Panc1 (cell line): ENCODE measurements at regions not wholly inside any gene's neighbourhood (a gene's known extent, or its start where the extent isn't known, plus 50 kb on each side); places are given as distances from the start of the nearest gene placed in this dataset.

ENCODE experiments used
- ATAC-seq: fragments of 200-7000 bp; cut with Tn5 transposase; 2 replicates; pipeline ENCODE4 v1.9.1; 2020; ENCODE audit warnings: mild to moderate bottlenecking, moderate library complexity
- BruUV-seq: library from RNA; stranded (reverse); fragments of 400-500 nt; replicated peaks from 2 replicates; lab custom pipeline; 2021; lab: Mats Ljungman, UMichigan
- CTCF ChIA-PET: fragments of 300-600 bp; sonication (Branson Sonifier 250); formaldehyde crosslinking; loops from one replicate; lab custom pipeline; 2022; ENCODE audit warnings: antibody characterized with exemption; lab: Charles Lee
- POLR2A ChIA-PET: fragments of 300-600 bp; sonication (Branson Sonifier 250); formaldehyde crosslinking; loops from one replicate; lab custom pipeline; 2022; ENCODE audit warnings: antibody characterized with exemption; lab: Charles Lee
- DNase-seq: peaks from one replicate; pipeline ENCODE4 v3.0.0-alpha.2; 2010; ENCODE audit warnings: low read depth, low spot score
- H3K27ac ChIP-seq: 2 replicates; pipeline ENCODE4 v1.5.1; 2011; ENCODE audit warnings: mild to moderate bottlenecking, low read length, inconsistent platforms
- H3K27me3 ChIP-seq: fragments of 200-500 bp; sonication (Bioruptor generic); 2 replicates; pipeline ENCODE4 v1.6.0; 2014; ENCODE audit warnings: low read length, inconsistent platforms; ENCODE audit not compliant: control insufficient read depth, insufficient read depth
- H3K36me3 ChIP-seq: fragments of 200-500 bp; sonication (Bioruptor generic); 2 replicates; pipeline ENCODE4 v1.5.1; 2014; ENCODE audit warnings: inconsistent platforms, mild to moderate bottlenecking, low read length, moderate library complexity; ENCODE audit not compliant: control insufficient read depth, insufficient read depth
- H3K4me1 ChIP-seq: 2 replicates; pipeline ENCODE4 v1.5.1; 2011; ENCODE audit warnings: inconsistent platforms, mild to moderate bottlenecking, low read length, moderate library complexity; ENCODE audit not compliant: control insufficient read depth, insufficient read depth
- H3K4me3 ChIP-seq, 2 experiments: 2 replicates each; pipeline ENCODE4 v1.5.1; 2011 to 2012; ENCODE audit warnings: low read depth in 2 of 2, low read length in 2 of 2, mild to moderate bottlenecking in 2 of 2, inconsistent platforms in 1 of 2, moderate library complexity in 1 of 2
- H3K9me3 ChIP-seq: fragments of 200-500 bp; sonication (Bioruptor generic); 2 replicates; pipeline ENCODE4 v1.5.1; 2014; ENCODE audit warnings: low read depth, mild to moderate bottlenecking, inconsistent platforms, low read length, moderate library complexity; ENCODE audit not compliant: control insufficient read depth, insufficient read depth
- POLR2AphosphoS5 ChIP-seq: IDR thresholded peaks from 2 replicates; pipeline ENCODE4 v1.6.1; 2012; ENCODE audit warnings: mild to moderate bottlenecking, low read depth, low read length, moderate library complexity
- SIN3A ChIP-seq: IDR thresholded peaks from 2 replicates; pipeline ENCODE4 v1.6.1; 2012; ENCODE audit warnings: low read depth, mild to moderate bottlenecking, low read length, moderate library complexity, borderline replicate concordance; ENCODE audit not compliant: insufficient read depth
- TCF7L2 ChIP-seq: IDR thresholded peaks from 2 replicates; pipeline ENCODE4 v1.6.1; 2011; ENCODE audit warnings: mild to moderate bottlenecking, low read depth, low read length, inconsistent platforms
- in situ Hi-C: cut with HindIII; loops from 2 replicates; pipeline ENCODE4 v1.10.0; 2016; ENCODE audit warnings: low sequenced_read_pairs, low pct_unique_long_range_greater_than_20kb
- intact Hi-C: fragments of 100-400 bp; cut with micrococcal nuclease; formaldehyde crosslinking; loops from one replicate; pipeline ENCODE4 v1.10.0; 2022; ENCODE audit not compliant: unreplicated experiment
- TF ChIP-seq, protein P1 (sequence below), 2 experiments: IDR thresholded peaks; 2 replicates each; pipeline ENCODE4 v1.6.1; 2011 to 2012; ENCODE audit warnings: low read depth in 2 of 2, control low read depth in 1 of 2, low read length in 1 of 2, mild to moderate bottlenecking in 1 of 2, moderate library complexity in 1 of 2; ENCODE audit not compliant: insufficient read depth in 1 of 2
- TF ChIP-seq, protein P2 (sequence below): fragments of 450-650 bp; IDR thresholded peaks from 2 replicates; pipeline ENCODE4 v1.5.1; 2017; ENCODE audit warnings: mild to moderate bottlenecking

DNA sequence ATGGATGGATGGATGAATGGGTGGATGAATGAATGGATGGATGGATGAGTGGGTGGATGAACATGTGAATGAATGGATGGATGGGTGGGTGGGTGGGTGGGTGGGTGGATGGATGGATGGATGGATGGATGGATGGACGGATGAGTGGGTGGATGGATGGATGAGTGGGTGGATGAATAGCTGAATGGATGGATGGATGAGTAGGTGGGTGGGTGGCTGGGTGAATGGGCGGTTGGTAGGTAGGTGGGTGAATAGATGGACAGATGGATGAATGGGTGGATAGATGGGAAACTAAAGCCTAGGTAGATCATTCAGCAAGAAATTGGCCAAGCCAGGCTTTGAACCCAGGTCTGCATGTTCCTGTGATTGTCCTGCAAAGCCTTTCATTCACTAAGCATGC lies 155.6 kb downstream of the WNT5A start:
- no peaks in the 10 kb centered on the region for H3K36me3 ChIP-seq
- H3K27me3 ChIP-seq = no peaks in the 10 kb centered on the region
- intact Hi-C loops = no loop called here
- CTCF ChIA-PET = no interaction called here
- BruUV-seq = no TSS peak
- no peaks in the 10 kb centered on the region for H3K4me1 ChIP-seq
- H3K27ac ChIP-seq = no peak overlapping the region
- POLR2A ChIA-PET = no interaction called here
- TF ChIP-seq POLR2AphosphoS5 (no peak), SIN3A (no peak), TCF7L2 (no peak)
- TF ChIP-seq, protein P1, sequence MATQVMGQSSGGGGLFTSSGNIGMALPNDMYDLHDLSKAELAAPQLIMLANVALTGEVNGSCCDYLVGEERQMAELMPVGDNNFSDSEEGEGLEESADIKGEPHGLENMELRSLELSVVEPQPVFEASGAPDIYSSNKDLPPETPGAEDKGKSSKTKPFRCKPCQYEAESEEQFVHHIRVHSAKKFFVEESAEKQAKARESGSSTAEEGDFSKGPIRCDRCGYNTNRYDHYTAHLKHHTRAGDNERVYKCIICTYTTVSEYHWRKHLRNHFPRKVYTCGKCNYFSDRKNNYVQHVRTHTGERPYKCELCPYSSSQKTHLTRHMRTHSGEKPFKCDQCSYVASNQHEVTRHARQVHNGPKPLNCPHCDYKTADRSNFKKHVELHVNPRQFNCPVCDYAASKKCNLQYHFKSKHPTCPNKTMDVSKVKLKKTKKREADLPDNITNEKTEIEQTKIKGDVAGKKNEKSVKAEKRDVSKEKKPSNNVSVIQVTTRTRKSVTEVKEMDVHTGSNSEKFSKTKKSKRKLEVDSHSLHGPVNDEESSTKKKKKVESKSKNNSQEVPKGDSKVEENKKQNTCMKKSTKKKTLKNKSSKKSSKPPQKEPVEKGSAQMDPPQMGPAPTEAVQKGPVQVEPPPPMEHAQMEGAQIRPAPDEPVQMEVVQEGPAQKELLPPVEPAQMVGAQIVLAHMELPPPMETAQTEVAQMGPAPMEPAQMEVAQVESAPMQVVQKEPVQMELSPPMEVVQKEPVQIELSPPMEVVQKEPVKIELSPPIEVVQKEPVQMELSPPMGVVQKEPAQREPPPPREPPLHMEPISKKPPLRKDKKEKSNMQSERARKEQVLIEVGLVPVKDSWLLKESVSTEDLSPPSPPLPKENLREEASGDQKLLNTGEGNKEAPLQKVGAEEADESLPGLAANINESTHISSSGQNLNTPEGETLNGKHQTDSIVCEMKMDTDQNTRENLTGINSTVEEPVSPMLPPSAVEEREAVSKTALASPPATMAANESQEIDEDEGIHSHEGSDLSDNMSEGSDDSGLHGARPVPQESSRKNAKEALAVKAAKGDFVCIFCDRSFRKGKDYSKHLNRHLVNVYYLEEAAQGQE (IDR thresholded peaks at IDR 0.05; ENCODE audit: insufficient read depth in 1 of 2, low read depth in 2 of 2, low read length in 1 of 2) = no peak
- TF ChIP-seq, protein P2, sequence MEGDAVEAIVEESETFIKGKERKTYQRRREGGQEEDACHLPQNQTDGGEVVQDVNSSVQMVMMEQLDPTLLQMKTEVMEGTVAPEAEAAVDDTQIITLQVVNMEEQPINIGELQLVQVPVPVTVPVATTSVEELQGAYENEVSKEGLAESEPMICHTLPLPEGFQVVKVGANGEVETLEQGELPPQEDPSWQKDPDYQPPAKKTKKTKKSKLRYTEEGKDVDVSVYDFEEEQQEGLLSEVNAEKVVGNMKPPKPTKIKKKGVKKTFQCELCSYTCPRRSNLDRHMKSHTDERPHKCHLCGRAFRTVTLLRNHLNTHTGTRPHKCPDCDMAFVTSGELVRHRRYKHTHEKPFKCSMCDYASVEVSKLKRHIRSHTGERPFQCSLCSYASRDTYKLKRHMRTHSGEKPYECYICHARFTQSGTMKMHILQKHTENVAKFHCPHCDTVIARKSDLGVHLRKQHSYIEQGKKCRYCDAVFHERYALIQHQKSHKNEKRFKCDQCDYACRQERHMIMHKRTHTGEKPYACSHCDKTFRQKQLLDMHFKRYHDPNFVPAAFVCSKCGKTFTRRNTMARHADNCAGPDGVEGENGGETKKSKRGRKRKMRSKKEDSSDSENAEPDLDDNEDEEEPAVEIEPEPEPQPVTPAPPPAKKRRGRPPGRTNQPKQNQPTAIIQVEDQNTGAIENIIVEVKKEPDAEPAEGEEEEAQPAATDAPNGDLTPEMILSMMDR = no peak
- H3K4me3 ChIP-seq = no peak overlapping the region
- in situ Hi-C loops = no loop called here
- no peak for ATAC-seq
- DNase-seq = no peak
- no peaks in the 10 kb centered on the region for H3K9me3 ChIP-seq

DNA sequence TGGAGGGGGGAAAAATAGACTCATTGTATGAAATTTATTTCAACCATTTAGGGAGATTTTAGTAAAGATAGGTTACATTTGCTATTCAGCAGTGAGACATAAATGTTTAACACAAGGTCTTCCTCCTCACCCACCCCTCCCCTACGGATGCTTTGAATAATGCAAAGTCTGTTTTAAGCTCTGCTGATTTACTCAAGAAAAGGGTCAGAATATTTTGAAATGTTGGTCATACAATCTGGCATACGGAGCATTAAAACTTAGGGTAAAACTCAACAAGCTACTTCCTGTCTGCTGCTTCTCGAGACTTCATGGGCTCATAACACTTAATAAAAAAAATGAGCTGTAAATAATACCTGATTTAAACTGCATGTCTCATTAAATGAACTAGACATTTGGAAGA lies 156.3 kb downstream of the WNT5A start:
- H3K4me1 ChIP-seq = no peaks in the 10 kb centered on the region
- H3K27me3 ChIP-seq = no peaks in the 10 kb centered on the region
- ATAC-seq (no peak), DNase-seq (peak; percentile 7)
- BruUV-seq = no TSS peak
- H3K27ac ChIP-seq = no peak overlapping the region
- in situ Hi-C loops = no loop called here
- no peaks in the 10 kb centered on the region for H3K9me3 ChIP-seq
- CTCF ChIA-PET = no interaction called here
- no peaks in the 10 kb centered on the region for H3K36me3 ChIP-seq
- no peak for TF ChIP-seq TCF7L2
- intact Hi-C loops = no loop called here
- H3K4me3 ChIP-seq = no peak overlapping the region
- POLR2A ChIA-PET = interaction anchor here (0.7 kb wide), 1 partner anchor 702 kb away, joined by 7 read pairs; no protein-coding TSS in a partner anchor

DNA sequence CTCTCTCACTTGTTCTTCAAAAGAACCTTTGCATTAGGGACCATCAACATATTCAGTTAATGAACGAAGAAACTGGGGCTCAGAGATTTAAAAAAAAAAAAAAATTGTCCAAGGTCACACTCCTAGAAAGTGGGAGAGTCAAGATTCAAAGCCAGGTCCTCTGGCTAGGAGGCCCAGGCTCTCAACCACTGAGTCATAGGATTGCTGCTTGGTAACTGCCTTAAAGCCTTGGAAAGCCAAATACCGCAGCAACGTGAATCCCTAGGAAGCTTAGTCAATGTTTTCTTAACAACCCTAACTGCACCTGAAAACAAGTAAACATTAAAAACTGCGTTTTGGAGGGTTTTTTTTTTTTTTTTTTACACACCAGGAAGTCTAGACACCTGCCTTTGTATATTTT lies 156.8 kb downstream of the WNT5A start:
- ChIA-PET CTCF (interaction anchor here (0.6 kb wide), 1 partner anchor 499 kb away, joined by 4 read pairs; no protein-coding TSS in a partner anchor), POLR2A (interaction anchor here (0.7 kb wide), 1 partner anchor 702 kb away, joined by 7 read pairs; no protein-coding TSS in a partner anchor)
- TF ChIP-seq SIN3A (no peak), POLR2AphosphoS5 (no peak), TCF7L2 (no peak)
- TF ChIP-seq, protein P1 (IDR thresholded peaks at IDR 0.05; ENCODE audit: insufficient read depth in 1 of 2, low read depth in 2 of 2, low read length in 1 of 2) = no peak
- intact Hi-C loops = no loop called here
- Histone ChIP-seq H3K4me3 (no peak overlapping the region), H3K27ac (no peak overlapping the region), H3K9me3 (no peaks in the 10 kb centered on the region), H3K4me1 (no peaks in the 10 kb centered on the region), H3K36me3 (no peaks in the 10 kb centered on the region), H3K27me3 (no peaks in the 10 kb centered on the region)
- ATAC-seq (peak; percentile 86), DNase-seq (peak; percentile 67)
- BruUV-seq = no TSS peak
- in situ Hi-C loops = no loop called here
